ENCODE measurements at regions not wholly inside any gene's neighbourhood (a gene's known extent, or its start where the extent isn't known, plus 50 kb on each side); places are given as distances from the start of the nearest gene placed in this dataset.

DNA sequence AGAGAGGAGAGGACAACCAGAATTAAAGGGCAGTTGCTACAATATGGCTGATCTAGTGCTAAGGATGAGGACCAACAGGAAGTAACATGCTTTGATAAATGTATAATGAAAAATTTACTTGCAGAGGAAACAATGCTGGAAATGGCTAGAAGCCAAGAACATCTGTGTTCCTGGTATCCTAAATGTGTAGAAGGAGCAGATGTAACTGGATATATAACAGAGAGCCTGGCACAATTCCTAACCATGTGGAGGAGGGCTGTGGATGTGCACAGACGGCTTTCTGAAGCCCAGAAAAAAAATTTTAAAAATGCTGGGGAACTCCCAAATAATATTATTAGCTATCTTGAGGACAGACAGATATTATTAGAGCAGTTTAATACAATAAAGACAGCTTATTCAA, 159.4 kb upstream of the GBE1 start:
- no peak for TF ChIP-seq POLR2A (IDR thresholded peaks at IDR 0.05; ENCODE audit: low read depth, low read length)
- no peak for TF ChIP-seq TAF1 (IDR thresholded peaks at IDR 0.05; ENCODE audit: low read depth, low read length)
- TF ChIP-seq SPI1 (IDR thresholded peaks at IDR 0.05; ENCODE audit: low read depth, low read length), result no peak
- TF ChIP-seq POLR2AphosphoS5 (IDR thresholded peaks at IDR 0.05; ENCODE audit: low read depth, low read length), result no peak
- TF ChIP-seq POU2F2 (IDR thresholded peaks at IDR 0.05; ENCODE audit: low read depth, low read length), result no peak

Measured in GM12891 (cell line).